Spleen (tissue), 7 donors: ENCODE measurements at regions not wholly inside any gene's neighbourhood (a gene's known extent, or its start where the extent isn't known, plus 50 kb on each side); places are given as distances from the start of the nearest gene placed in this dataset.

Source experiments
- POLR2A ChIP-seq, 3 donors: fragments of 450-650 bp; IDR thresholded peaks; one replicate each; pipeline ENCODE4 v1.5.1; 2017; ENCODE audit warnings: antibody characterized with exemption in 3 of 3, mild to moderate bottlenecking in 1 of 3
- TF ChIP-seq, protein P1 (sequence below), 11 experiments: fragments of 200-600 bp in 7 of 11; fragments of 450-650 bp in 4 of 11; sonication (generic) in 4 of 11; IDR thresholded peaks in 8 of 11; conservative IDR thresholded peaks in 3 of 11; 1 replicate in 7 of 11; 2 replicates in 4 of 11; pipeline versions ENCODE4 v1.4.0 to v1.8.0; 2016 to 2021; ENCODE audit warnings: antibody characterized with exemption in 11 of 11, inconsistent platforms in 4 of 11, mild to moderate bottlenecking in 1 of 11
- donor health status: DM: no; HTN: no; CAD: no; lungs with moderate emphysema.
- donor health status: DM: no; HTN: no; CAD: no.
- donor health status: DM: no; HTN: no; CAD: no.

DNA sequence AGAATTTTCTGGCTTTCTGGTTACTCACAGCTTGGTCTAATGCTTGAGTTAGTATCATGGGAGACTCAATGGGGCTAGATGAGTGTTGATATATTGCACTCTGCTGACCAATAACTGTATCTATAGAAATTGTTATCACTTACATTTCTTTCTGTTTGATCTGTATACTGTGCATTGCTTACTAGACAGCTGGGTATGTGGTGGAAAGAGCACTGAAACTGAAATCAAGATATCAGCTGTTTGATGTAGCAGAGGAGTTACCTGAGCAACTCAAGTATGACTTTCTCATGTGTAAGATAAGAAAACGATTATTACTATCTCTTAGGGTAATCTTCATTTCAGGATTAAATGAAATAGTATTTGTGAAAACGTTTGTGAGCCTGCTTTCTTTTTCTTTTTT, 183.0 kb downstream of the SLC15A5 start:
- TF ChIP-seq POLR2A (IDR thresholded peaks at IDR 0.05): no peak
- TF ChIP-seq, protein P1, sequence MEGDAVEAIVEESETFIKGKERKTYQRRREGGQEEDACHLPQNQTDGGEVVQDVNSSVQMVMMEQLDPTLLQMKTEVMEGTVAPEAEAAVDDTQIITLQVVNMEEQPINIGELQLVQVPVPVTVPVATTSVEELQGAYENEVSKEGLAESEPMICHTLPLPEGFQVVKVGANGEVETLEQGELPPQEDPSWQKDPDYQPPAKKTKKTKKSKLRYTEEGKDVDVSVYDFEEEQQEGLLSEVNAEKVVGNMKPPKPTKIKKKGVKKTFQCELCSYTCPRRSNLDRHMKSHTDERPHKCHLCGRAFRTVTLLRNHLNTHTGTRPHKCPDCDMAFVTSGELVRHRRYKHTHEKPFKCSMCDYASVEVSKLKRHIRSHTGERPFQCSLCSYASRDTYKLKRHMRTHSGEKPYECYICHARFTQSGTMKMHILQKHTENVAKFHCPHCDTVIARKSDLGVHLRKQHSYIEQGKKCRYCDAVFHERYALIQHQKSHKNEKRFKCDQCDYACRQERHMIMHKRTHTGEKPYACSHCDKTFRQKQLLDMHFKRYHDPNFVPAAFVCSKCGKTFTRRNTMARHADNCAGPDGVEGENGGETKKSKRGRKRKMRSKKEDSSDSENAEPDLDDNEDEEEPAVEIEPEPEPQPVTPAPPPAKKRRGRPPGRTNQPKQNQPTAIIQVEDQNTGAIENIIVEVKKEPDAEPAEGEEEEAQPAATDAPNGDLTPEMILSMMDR (IDR thresholded peaks at IDR 0.05 in 8 of 11, conservative IDR thresholded peaks at IDR 0.05 in 3 of 11): no peak
